Natural killer cell (primary cell): ENCODE measurements at regions not wholly inside any gene's neighbourhood (a gene's known extent, or its start where the extent isn't known, plus 50 kb on each side); places are given as distances from the start of the nearest gene placed in this dataset.
A peak's percentile ranks its signal among the peaks of the same experiment; 100 is the strongest.

ENCODE experiments used
- ATAC-seq, 3 donors: fragments of 150-1000 bp in 2 of 3; fragments of 200-7000 bp in 1 of 3; cut with Tn5 transposase; 1 replicate in 1 of 3; 2 replicates in 2 of 3; pipeline ENCODE4 v1.10.0; 2021; ENCODE audit warnings: mild to moderate bottlenecking in 2 of 3, moderate library complexity in 2 of 3
- DNase-seq, 2 donors: peaks; one replicate each; pipeline versions ENCODE4 v3.0.0 to v3.0.0-alpha.2; 2013 to 2021; ENCODE audit warnings: mixed read lengths in 1 of 2
- H3K27ac ChIP-seq: one replicate; pipeline ENCODE4 v1.5.1; 2013; ENCODE audit warnings: mild to moderate bottlenecking, low read length
- H3K27me3 ChIP-seq: one replicate; pipeline ENCODE4 v1.6.1; 2013; ENCODE audit warnings: low read length; ENCODE audit not compliant: control insufficient read depth, insufficient read depth
- H3K36me3 ChIP-seq: one replicate; pipeline ENCODE4 v1.6.1; 2013; ENCODE audit warnings: low read length; ENCODE audit not compliant: control insufficient read depth, insufficient read depth
- H3K4me1 ChIP-seq: one replicate; pipeline ENCODE4 v1.6.1; 2013; ENCODE audit warnings: low read length; ENCODE audit not compliant: control insufficient read depth, insufficient read depth
- H3K4me3 ChIP-seq: one replicate; pipeline ENCODE4 v1.5.1; 2013; ENCODE audit warnings: low read length
- H3K9me3 ChIP-seq: one replicate; pipeline ENCODE4 v1.6.1; 2013; ENCODE audit warnings: low read length; ENCODE audit not compliant: control insufficient read depth, insufficient read depth
- H3K27ac Mint-ChIP-seq, 2 donors: one replicate each; pipeline ENCODE4 v1.8.0; 2022; ENCODE audit warnings: mild to moderate bottlenecking in 2 of 2, mixed read lengths in 2 of 2, moderate library complexity in 1 of 2
- H3K27me3 Mint-ChIP-seq, 2 donors: one replicate each; pipeline ENCODE4 v1.8.0; 2022; ENCODE audit warnings: low read depth in 2 of 2, mixed read lengths in 2 of 2
- H3K36me3 Mint-ChIP-seq: one replicate; pipeline ENCODE4 v1.8.0; 2022; ENCODE audit warnings: mixed read lengths
- H3K4me1 Mint-ChIP-seq, 2 donors: one replicate each; pipeline ENCODE4 v1.8.0; 2022; ENCODE audit warnings: mixed read lengths in 2 of 2
- H3K4me3 Mint-ChIP-seq: one replicate; pipeline ENCODE4 v1.8.0; 2022; ENCODE audit warnings: mild to moderate bottlenecking, moderate library complexity, mixed read lengths
- H3K9me3 Mint-ChIP-seq, 2 donors: one replicate each; pipeline ENCODE4 v1.8.0; 2022; ENCODE audit warnings: mixed read lengths in 2 of 2
- WGBS: methylation state at CpG from one replicate; pipeline ENCODE4 v1.1.7; 2013; ENCODE audit warnings: missing lambda C conversion rate; ENCODE audit not compliant: insufficient coverage; 5-methylcytosine and 5-hydroxymethylcytosine counted together
- intact Hi-C: fragments of 100-400 bp; cut with micrococcal nuclease; formaldehyde crosslinking; loops from one replicate; pipeline ENCODE4 v1.14.2; 2022
- TF ChIP-seq, protein P1 (sequence below): fragments of 200-600 bp; IDR thresholded peaks from one replicate; pipeline ENCODE4 v1.8.0; 2022; ENCODE audit warnings: antibody characterized with exemption

GRCh38 chr2:120510751-120511395, 164.9 kb downstream of the INHBB start:
- Mint-ChIP-seq H3K4me1 (no peaks in the 10 kb centered on the region), H3K27me3 (peaks cover 4% of the 10 kb centered on the region in 2 donors), H3K27ac (no peak overlapping the region), H3K9me3 (no peaks in the 10 kb centered on the region), H3K4me3 (no peak overlapping the region), H3K36me3 (no peaks in the 10 kb centered on the region)
- H3K36me3 ChIP-seq = no peaks in the 10 kb centered on the region
- no peak for ATAC-seq
- no peak overlapping the region for H3K27ac ChIP-seq
- H3K27me3 ChIP-seq = no peaks in the 10 kb centered on the region
- H3K9me3 ChIP-seq = no peaks in the 10 kb centered on the region
- TF ChIP-seq, protein P1, sequence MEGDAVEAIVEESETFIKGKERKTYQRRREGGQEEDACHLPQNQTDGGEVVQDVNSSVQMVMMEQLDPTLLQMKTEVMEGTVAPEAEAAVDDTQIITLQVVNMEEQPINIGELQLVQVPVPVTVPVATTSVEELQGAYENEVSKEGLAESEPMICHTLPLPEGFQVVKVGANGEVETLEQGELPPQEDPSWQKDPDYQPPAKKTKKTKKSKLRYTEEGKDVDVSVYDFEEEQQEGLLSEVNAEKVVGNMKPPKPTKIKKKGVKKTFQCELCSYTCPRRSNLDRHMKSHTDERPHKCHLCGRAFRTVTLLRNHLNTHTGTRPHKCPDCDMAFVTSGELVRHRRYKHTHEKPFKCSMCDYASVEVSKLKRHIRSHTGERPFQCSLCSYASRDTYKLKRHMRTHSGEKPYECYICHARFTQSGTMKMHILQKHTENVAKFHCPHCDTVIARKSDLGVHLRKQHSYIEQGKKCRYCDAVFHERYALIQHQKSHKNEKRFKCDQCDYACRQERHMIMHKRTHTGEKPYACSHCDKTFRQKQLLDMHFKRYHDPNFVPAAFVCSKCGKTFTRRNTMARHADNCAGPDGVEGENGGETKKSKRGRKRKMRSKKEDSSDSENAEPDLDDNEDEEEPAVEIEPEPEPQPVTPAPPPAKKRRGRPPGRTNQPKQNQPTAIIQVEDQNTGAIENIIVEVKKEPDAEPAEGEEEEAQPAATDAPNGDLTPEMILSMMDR = no peak
- no peak overlapping the region for H3K4me3 ChIP-seq
- no peak for DNase-seq
- 92% methylated on average over 11 of the region's 11 CpGs for WGBS
- intact Hi-C loops = no loop called here
- no peaks in the 10 kb centered on the region for H3K4me1 ChIP-seq

DNA sequence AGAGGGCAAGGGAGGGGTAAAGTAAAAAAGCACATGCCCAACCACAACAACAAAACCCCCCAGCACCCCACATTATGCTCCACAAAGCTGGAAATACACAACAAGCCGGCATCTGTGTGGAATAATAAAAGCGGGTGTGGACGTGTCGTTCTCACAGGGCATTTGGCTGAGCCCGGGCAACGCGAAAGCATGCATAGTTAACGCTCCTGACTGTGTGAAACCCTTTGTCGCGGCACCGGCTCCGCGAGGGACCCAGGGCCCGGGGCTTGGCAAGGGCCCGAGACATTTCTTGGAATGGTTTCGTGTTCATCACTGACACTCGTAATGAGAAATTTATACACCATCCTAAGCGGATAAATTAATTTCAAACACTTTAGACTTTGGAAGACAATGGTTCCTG, 165.6 kb downstream of the INHBB start:
- Histone ChIP-seq H3K9me3 (no peaks in the 10 kb centered on the region), H3K36me3 (no peaks in the 10 kb centered on the region), H3K27ac (no peak overlapping the region), H3K4me1 (no peaks in the 10 kb centered on the region), H3K4me3 (no peak overlapping the region), H3K27me3 (no peaks in the 10 kb centered on the region)
- Mint-ChIP-seq H3K4me3 (no peak overlapping the region), H3K27me3 (peaks cover 4 to 11% of the 10 kb centered on the region in 2 donors), H3K27ac (no peak overlapping the region), H3K36me3 (no peaks in the 10 kb centered on the region), H3K9me3 (no peaks in the 10 kb centered on the region), H3K4me1 (no peaks in the 10 kb centered on the region)
- TF ChIP-seq, protein P1 = no peak
- intact Hi-C loops = no loop called here
- DNase-seq (no peak), ATAC-seq (no peak)
- WGBS = 79% methylated on average over 18 of the region's 18 CpGs

DNA sequence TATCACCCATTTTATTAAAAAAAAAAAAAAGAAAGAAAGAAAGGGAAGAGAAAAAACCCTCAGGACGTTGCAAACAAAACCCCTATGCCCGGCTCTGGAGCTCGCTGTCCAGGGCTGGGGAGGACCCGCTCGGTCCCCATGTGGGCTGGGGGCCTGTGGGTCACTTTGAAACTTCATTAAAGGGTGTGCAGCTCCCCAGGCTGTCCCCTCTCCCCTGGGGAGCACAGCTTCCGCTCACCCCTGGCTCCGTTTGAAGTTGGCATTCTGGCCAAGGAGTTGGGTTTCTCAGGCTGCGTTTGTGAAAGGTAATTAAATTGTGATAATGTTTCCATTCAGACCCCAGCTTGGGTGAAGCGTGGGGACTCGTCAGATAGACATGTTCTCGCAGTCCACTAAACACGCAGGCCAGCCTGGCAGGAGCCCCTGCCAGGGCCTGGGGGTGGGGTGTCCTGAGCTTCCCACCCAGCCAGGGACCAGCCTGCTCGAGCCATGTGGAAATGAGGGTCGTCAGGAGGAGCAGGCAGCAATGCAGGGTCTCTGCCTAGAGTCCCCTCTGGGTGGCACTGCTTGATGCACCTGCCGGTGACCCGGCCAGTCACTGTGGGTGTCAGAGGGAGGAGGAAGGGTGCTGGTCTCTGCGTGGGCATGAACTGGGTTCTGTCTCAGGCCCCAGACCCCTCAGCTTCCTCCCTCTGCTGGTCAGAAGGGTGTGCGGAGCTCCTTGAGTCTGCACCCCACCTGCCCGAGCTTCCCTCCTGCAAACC, 166.2 kb downstream of the INHBB start:
- intact Hi-C loops = no loop called here
- Mint-ChIP-seq H3K27me3 (peaks cover 5 to 17% of the 10 kb centered on the region in 2 donors), H3K27ac (no peak overlapping the region), H3K36me3 (no peaks in the 10 kb centered on the region), H3K4me3 (no peak overlapping the region), H3K9me3 (no peaks in the 10 kb centered on the region), H3K4me1 (no peaks in the 10 kb centered on the region)
- H3K4me1 ChIP-seq = no peaks in the 10 kb centered on the region
- TF ChIP-seq, protein P1 = no peak
- DNase-seq (no peak), ATAC-seq (peak in 1 of 3 donors; percentile 3)
- no peak overlapping the region for H3K27ac ChIP-seq
- WGBS = 81% methylated on average over 19 of the region's 19 CpGs
- no peak overlapping the region for H3K4me3 ChIP-seq
- H3K9me3 ChIP-seq = no peaks in the 10 kb centered on the region
- H3K27me3 ChIP-seq = no peaks in the 10 kb centered on the region
- no peaks in the 10 kb centered on the region for H3K36me3 ChIP-seq
